Skeletal muscle satellite cell (primary cell): ENCODE measurements at regions not wholly inside any gene's neighbourhood (a gene's known extent, or its start where the extent isn't known, plus 50 kb on each side); places are given as distances from the start of the nearest gene placed in this dataset.
"Not testable (repeated sequence)": the region's sequence is repeated elsewhere in the genome, so short reads cannot be mapped to it uniquely, and the experiment has no call there.

Experiments
- H3K27me3 ChIP-seq: 2 replicates; pipeline ENCODE4 v1.7.0; 2013; ENCODE audit warnings: low read length; ENCODE audit not compliant: control insufficient read depth, insufficient read depth
- H3K36me3 ChIP-seq: 2 replicates; pipeline ENCODE4 v1.7.0; 2013; ENCODE audit warnings: mild to moderate bottlenecking, control low read depth, low read length; ENCODE audit not compliant: insufficient read depth
- H3K4me1 ChIP-seq: 2 replicates; pipeline ENCODE4 v1.7.0; 2013; ENCODE audit warnings: low read length; ENCODE audit not compliant: control insufficient read depth, insufficient read depth
- H3K4me2 ChIP-seq: 2 replicates; pipeline ENCODE4 v1.7.0; 2013; ENCODE audit warnings: mild to moderate bottlenecking, low read length
- H3K4me3 ChIP-seq: 2 replicates; pipeline ENCODE4 v1.7.0; 2013; ENCODE audit warnings: low read length
- H3K9ac ChIP-seq: 2 replicates; pipeline ENCODE4 v1.7.0; 2013; ENCODE audit warnings: mild to moderate bottlenecking, low read depth, low read length, moderate library complexity
- H3K9me3 ChIP-seq: replicated peaks from 2 replicates; pipeline ENCODE4 v1.7.0; 2013; ENCODE audit warnings: mild to moderate bottlenecking, control low read depth, low read length

DNA sequence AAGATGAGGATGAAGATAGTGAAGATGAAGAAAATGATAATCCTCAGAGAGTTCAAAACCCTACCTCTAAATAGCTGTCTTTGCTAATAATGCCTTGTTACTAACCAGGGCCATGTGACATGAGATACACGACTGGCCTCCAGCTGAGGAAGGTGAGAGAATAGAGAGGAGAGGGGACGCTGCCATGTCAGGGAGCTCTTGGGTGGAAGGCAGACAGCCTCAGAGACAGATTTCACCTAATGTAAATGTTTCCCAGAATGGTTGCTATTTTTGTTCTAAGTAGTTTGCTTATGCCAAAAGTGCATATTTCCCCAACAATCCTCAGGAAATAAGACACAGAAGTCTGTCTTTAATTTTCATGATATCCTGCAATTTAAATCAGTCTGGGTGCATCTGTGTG is 138.4 kb downstream of the ELOVL4 start:
- no peaks in the 10 kb centered on the region for H3K9me3 ChIP-seq
- H3K4me2 ChIP-seq = no peak overlapping the region
- no peak overlapping the region for H3K9ac ChIP-seq
- H3K36me3 ChIP-seq = no peaks in the 10 kb centered on the region
- peaks cover 12% of the 10 kb centered on the region for H3K27me3 ChIP-seq
- no peak overlapping the region for H3K4me3 ChIP-seq
- H3K4me1 ChIP-seq = no peaks in the 10 kb centered on the region

DNA sequence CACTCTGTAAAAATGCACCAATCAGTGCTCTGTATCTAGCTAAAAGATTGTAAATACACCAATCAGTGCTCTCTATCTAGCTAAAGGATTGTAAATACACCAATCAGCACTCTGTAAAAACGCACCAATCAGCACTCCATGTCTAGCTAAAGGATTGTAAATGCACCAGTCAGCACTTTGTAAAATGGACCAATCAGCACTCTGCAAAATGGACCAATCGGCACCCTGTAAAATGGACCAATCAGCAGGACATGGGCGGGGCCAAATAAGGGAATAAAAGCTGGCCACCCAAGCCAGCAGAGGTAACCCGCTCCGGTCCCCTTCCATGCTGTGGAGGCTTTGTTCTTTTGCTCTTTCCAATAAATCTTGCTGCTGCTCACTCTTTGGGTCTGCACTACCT is 140.7 kb downstream of the ELOVL4 start:
- H3K36me3 ChIP-seq, H3K4me1 ChIP-seq, H3K4me2 ChIP-seq, H3K9ac ChIP-seq, H3K27me3 ChIP-seq, H3K9me3 ChIP-seq, H3K4me3 ChIP-seq: not testable (repeated sequence)

DNA sequence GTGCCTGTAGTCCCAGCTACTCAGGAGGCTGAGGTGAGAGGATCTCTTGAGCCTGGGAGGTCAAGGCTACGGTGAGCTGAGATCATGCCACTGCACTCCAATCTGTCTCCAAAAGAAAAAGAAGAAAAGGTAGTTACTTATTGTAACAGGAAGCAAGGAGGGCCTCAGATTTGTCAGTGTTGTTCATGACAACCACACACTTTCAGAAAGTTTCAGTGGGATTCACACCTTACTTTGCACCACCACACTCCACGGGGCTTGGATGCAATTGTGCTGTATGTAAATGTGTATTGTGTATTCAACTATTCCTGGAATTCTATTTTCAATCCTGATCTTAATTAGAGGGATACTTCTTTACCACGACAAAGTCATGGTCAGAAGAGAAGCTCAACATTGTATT is 142.6 kb downstream of the ELOVL4 start:
- no peaks in the 10 kb centered on the region for H3K36me3 ChIP-seq
- no peak overlapping the region for H3K4me2 ChIP-seq
- peaks cover 4% of the 10 kb centered on the region for H3K27me3 ChIP-seq
- no peak overlapping the region for H3K4me3 ChIP-seq
- H3K9me3 ChIP-seq = no peaks in the 10 kb centered on the region
- no peak overlapping the region for H3K9ac ChIP-seq
- no peaks in the 10 kb centered on the region for H3K4me1 ChIP-seq

DNA sequence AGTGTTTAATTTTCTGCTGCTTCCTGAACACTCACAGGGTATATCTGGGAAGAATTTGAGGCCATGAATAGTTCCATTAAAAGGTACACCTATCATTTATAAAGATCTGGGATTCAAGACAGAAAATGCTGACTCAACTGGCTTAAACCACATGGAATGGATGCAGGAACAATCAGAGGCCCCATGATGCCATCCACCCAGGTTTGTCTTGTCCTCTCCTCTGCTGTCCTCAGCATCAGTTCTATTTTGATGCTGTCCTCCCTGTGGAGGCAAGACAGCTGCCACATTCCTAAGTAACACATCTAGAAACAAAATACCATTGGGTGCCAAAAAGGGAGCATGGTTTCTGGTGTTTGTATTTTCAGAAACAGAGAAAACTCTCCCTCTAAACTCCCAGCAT is 143.4 kb downstream of the ELOVL4 start:
- no peaks in the 10 kb centered on the region for H3K4me1 ChIP-seq
- no peaks in the 10 kb centered on the region for H3K36me3 ChIP-seq
- H3K4me3 ChIP-seq = no peak overlapping the region
- no peak overlapping the region for H3K9ac ChIP-seq
- no peaks in the 10 kb centered on the region for H3K9me3 ChIP-seq
- H3K27me3 ChIP-seq = peaks cover 4% of the 10 kb centered on the region
- H3K4me2 ChIP-seq = no peak overlapping the region

DNA sequence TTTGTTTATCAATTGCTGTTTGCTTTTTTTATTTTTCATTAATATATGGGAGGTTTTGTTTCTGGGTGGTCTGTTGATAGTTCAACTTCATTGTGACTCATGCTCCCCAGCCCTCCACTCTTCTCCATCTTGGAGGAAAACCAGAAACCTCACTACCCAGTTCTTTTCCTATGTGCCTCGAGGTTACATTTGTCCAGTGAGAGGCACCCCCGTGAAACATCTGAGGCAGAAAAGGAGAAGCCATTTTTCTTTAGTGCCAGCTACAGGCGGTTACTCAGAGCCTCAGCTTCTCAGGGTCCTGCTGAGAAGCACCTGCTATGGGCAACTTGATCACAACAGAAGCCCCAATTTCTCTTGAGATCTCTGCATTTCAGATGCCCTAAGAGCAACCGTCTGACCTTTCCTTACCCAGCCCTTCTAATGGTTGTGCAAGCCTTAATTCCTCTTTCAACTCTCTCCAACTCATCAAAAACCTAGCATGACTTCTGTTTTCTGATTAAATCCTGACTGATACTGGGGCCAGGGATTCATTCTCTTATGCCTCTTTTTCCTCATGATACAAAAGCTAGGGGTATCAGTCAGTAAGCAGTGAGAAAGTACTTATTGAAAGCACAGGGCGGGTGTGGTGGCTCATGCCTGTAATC is 144.6 kb downstream of the ELOVL4 start:
- no peak overlapping the region for H3K4me2 ChIP-seq
- no peak overlapping the region for H3K4me3 ChIP-seq
- no peaks in the 10 kb centered on the region for H3K4me1 ChIP-seq
- peaks cover 4% of the 10 kb centered on the region for H3K27me3 ChIP-seq
- no peaks in the 10 kb centered on the region for H3K36me3 ChIP-seq
- H3K9me3 ChIP-seq = no peaks in the 10 kb centered on the region
- H3K9ac ChIP-seq = no peak overlapping the region

DNA sequence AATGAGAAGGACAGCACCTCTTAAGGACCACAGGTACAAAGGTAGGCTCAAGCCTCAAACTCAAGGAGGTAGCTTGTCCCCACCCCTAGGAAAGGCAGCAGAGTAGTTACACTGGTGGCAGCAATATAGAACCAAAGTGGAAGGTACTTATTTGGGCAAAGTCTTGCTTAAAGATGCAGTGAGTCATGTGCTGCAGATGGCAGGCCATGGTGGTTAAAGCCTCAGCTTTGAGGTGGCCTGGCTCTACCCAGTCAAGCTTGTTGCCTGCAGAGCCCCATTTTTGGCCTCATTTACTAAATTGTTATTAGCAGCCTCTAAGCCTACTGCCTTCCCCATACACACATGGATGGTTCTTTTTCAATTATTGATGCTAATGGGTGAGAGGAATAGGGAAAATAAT is 146.0 kb downstream of the ELOVL4 start:
- Histone ChIP-seq H3K36me3 (no peaks in the 10 kb centered on the region), H3K4me1 (no peaks in the 10 kb centered on the region), H3K27me3 (peaks cover 4% of the 10 kb centered on the region), H3K4me3 (no peak overlapping the region), H3K9ac (no peak overlapping the region), H3K9me3 (no peaks in the 10 kb centered on the region), H3K4me2 (no peak overlapping the region)

DNA sequence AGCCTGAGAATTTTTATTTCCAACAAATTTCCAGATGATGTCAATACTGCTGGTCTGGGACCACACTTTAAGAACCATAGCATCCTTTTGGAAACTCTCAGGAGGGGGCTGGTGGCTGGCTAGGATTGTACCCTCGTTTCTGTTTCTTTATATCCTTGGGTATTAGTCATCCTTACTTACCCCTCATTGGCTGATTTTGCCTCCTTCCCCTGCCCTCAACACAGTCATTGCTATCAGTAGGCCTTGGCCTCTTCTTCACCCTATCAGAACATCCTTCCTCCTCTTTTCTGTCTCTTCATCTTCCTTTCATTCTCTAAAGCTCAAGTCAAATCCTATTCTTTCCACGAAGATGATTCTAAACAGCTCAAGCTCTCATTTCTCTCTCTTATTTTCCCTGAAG is 148.5 kb downstream of the ELOVL4 start:
- Histone ChIP-seq H3K9me3 (no peaks in the 10 kb centered on the region), H3K9ac (no peak overlapping the region), H3K4me1 (no peaks in the 10 kb centered on the region), H3K4me3 (no peak overlapping the region), H3K27me3 (peaks cover under 1% of the 10 kb centered on the region), H3K4me2 (no peak overlapping the region), H3K36me3 (no peaks in the 10 kb centered on the region)

DNA sequence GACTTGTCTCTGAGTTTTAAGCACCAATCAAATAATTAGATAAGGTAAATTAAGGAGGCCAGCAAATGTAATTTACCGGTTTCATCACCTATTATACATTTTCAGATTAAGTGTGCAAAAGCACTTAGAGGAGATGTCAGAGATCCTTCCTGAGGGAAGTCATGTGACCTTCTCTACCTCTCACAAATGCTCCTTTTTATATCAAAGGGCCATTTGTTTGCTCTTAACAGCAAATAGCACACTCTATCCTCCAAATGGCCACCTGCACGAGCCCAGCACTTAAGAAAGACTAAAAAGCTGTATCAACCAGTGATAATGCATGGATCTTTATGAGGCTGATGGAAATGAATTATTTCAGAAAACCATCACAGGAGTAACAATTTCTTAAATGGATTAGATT is 149.4 kb downstream of the ELOVL4 start:
- H3K4me3 ChIP-seq = no peak overlapping the region
- no peaks in the 10 kb centered on the region for H3K9me3 ChIP-seq
- H3K9ac ChIP-seq = no peak overlapping the region
- no peak overlapping the region for H3K4me2 ChIP-seq
- no peaks in the 10 kb centered on the region for H3K27me3 ChIP-seq
- H3K36me3 ChIP-seq = no peaks in the 10 kb centered on the region
- H3K4me1 ChIP-seq = no peaks in the 10 kb centered on the region

DNA sequence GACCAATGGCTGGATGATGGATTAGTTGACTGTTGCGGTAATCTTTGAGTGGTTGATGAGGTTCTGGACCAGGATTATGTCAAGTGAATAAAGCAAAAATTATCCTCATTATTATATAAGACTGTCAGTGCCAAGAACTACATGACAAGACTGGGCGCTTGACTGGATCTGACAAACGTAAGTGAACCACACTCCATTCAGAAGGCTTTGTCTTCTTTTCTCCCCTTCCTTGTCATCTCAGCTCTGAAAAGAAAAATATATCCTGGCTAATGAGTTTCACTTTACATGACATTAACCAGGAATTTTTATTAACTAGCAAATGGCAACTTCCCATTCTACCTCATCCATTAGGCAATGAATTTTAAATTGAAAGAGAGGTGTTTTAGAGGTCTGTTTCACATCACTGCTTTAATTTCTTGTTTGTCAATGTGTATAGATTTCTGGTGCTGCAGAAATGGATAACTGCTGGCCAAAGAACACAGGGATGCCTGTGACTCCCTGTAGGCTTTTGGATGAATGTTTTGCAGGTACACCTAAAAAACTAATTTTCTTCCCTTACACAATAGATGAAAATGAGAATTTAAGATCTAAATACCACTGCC is 150.1 kb downstream of the ELOVL4 start:
- H3K36me3 ChIP-seq = no peaks in the 10 kb centered on the region
- H3K27me3 ChIP-seq = no peaks in the 10 kb centered on the region
- H3K4me1 ChIP-seq = no peaks in the 10 kb centered on the region
- H3K4me3 ChIP-seq = no peak overlapping the region
- no peak overlapping the region for H3K4me2 ChIP-seq
- no peaks in the 10 kb centered on the region for H3K9me3 ChIP-seq
- H3K9ac ChIP-seq = no peak overlapping the region

DNA sequence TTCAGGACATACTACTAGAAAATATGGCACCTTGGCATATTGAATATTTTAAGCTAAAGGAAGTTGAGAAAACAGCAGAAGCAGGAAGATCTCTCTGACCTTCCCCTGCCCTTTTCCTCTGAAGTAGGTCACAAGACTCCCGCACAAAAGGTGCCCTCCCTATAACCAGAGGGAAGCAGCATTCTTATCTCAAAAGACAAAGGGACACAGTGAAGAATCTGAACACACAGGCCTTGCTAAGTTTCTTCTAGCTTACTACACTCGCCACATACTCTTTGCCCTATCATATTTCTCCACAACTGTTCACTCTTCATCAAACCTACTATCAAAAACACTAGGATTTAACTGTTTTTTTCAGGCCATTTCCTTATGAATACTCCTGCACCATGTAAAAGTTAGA is 151.2 kb downstream of the ELOVL4 start:
- no peak overlapping the region for H3K4me2 ChIP-seq
- H3K4me1 ChIP-seq = no peaks in the 10 kb centered on the region
- no peak overlapping the region for H3K9ac ChIP-seq
- no peak overlapping the region for H3K4me3 ChIP-seq
- no peaks in the 10 kb centered on the region for H3K27me3 ChIP-seq
- no peaks in the 10 kb centered on the region for H3K36me3 ChIP-seq
- H3K9me3 ChIP-seq = no peaks in the 10 kb centered on the region

DNA sequence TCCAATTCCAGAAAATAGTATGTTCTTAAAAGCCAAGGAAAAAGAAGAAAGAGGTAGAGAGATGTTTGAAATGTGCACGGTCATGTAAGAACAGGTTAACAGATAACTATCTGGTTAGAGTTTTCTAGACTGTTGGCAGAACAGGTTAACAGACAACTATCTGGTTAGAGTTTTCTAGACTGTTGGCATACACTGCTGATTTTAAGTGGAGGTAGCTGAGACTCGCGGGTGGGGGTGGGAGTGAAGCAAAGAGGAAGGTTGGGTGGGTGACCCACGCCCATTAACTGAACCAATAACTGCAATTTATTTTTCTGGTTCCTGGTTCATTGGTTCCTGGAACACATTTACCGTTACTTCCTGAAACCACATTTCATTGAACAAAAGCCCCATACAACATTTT is 157.5 kb downstream of the ELOVL4 start:
- H3K4me3 ChIP-seq = no peak overlapping the region
- no peaks in the 10 kb centered on the region for H3K36me3 ChIP-seq
- no peaks in the 10 kb centered on the region for H3K4me1 ChIP-seq
- H3K9me3 ChIP-seq = no peaks in the 10 kb centered on the region
- peaks cover 4% of the 10 kb centered on the region for H3K27me3 ChIP-seq
- no peak overlapping the region for H3K4me2 ChIP-seq
- H3K9ac ChIP-seq = no peak overlapping the region

DNA sequence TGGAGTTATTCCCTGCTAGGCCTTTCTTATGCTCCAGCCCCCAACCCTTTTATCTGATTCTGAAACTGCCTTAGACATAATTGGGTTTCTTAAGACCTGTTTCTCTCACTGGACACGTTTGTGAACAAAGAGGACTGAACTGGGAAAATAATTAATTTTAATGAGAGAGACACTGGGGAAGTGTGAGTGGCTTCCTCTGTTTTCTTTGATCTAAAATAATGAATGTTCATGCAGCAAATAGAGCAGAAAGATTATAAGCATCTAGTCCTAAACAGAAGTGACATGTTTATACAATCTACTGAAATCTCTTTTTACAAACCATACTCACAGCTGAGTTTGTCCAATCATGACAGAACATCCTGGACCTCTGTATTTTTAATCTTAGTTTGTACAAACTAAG is 157.6 kb downstream of the SH3BGRL2 start:
- Histone ChIP-seq H3K4me1 (no peaks in the 10 kb centered on the region), H3K4me2 (no peak overlapping the region), H3K36me3 (no peaks in the 10 kb centered on the region), H3K9me3 (no peaks in the 10 kb centered on the region), H3K27me3 (peaks cover 8% of the 10 kb centered on the region), H3K9ac (no peak overlapping the region), H3K4me3 (no peak overlapping the region)
